Kidney glomerular epithelial cell (primary cell): ENCODE measurements at regions not wholly inside any gene's neighbourhood (a gene's known extent, or its start where the extent isn't known, plus 50 kb on each side); places are given as distances from the start of the nearest gene placed in this dataset.
A peak's percentile ranks its signal among the peaks of the same experiment; 100 is the strongest.
"Not testable (repeated sequence)": the region's sequence is repeated elsewhere in the genome, so short reads cannot be mapped to it uniquely, and the experiment has no call there.

Experiments
- DNase-seq: peaks from one replicate; lab custom pipeline; 2025; lab: John Stamatoyannopoulos, UW

DNA sequence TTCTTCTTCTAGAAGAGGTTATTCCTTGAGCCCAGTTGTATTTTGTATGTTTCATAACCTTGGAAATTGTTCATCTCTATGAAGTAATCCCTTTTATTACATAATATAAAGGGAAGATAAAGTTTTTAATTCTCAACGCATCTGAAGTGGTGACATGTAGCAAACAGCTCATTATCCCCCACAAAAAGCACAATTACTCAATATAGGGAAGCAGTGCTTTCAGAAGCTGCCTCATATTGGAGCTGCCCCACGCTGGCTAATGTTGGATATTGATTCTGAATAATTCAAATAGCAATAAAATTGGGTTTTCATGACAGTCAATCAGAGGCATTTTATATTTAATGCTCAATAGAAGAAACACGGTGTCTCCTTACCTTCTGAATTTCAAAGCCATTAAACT, 604.3 kb upstream of the RBFOX1 start:
- DNase-seq: no peak

DNA sequence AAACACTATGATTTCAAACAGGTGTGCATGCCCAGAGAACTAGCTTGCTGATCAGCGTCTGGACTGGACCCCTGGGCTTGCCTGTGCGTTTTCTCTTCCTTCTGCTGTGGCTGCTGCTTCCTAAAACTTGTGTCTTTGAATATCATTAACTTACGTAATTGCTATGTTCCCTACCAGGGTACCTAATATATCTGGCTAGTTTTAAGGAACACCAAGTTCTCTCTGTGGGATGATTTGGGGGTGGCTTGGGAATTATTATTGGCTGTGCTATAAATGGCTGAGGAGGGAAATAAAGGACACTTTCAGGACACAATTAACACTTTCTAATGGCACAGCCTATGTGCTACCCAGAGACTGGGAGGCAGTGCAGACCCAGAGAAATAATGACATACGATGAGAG, 606.0 kb upstream of the RBFOX1 start:
- DNase-seq: no peak

DNA sequence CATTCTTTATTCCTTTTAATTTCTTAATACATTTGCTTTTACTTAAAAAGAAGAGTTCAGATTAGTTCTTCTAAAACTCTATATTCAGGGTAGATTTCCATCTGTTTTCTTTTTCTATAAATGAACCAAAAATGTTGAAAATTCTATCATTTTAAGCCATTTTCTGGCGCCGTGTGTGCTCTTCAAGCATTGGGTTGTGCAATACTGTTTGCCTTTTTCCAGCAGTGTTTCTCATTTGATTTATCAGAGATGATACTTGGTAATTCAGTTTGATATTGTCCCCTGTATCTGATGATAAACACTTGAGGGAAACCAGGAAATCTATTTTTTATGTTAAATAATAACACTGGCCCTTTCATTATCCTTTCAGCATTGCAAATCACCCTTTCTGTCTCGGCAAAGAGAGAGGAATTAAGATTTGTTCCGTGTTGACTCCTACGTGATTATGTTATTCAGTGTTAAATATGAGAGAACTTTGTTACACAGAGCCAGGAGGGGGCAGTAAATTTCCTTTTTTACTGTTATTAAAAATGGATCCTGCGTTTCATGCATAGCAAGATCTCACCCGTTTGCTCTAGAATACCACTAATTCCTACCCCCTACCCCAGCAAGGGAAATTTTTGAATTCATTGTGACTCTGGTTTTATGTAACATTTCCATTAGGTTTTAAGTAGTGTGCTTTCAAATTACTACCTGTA, 606.9 kb upstream of the RBFOX1 start:
- peak; percentile 22 for DNase-seq

DNA sequence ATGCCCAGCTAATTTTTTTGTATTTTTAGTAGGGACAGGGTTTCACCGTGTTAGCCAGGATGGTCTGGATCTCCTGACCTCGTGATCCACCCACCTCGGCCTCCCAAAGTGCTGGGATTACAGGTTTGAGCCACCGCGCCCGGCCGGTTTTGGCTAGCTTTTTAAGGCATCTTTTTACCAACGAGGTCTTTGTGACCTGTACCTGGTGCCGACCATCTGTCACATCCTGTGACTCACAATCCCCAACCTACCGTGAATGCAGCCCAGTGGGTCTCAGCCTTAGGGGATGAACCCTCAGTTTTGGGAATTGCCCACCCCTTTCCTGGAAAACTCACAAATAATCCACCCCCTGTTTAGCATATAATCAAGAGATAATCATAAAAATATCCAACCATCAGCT, 607.4 kb upstream of the RBFOX1 start:
- not testable (repeated sequence) for DNase-seq

DNA sequence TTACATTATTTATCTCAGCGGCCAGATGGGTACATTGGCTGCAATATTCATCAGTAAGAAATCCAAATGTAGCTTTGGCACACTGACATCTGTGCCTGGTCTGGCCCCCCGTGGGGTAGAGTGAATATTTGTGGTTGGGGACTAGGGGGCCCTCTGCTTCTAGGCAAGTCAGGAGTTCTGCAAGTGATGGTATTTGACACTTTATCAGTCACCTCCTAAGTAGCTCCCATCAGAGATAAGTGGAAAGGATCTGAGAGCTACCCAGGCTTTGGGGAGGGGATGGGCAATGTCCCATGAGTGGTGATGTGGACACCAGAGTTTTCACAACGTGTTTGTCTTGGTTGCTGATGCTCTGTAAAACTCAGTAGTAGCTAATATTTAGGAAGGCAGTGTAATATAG, 609.9 kb upstream of the RBFOX1 start:
- no peak for DNase-seq

DNA sequence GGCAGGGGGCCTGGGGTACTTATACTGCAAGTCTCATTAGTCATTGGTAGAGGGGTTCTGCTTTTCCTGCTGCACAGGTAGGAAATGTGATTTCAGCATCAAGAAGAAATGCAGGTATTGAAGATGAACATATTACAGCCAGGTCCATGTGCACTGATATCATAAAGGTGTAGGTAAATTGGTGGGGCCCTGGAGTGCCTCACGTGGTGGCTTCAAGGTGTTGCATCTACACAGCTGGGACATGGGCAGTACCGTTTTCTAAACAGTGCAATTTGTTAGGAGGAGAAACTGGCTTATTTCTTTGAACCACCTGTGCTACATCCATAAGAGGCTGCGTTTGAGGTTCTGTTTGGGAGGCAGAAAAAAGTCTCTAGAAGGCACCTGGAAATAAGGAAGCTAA, 618.1 kb upstream of the RBFOX1 start:
- DNase-seq: no peak

DNA sequence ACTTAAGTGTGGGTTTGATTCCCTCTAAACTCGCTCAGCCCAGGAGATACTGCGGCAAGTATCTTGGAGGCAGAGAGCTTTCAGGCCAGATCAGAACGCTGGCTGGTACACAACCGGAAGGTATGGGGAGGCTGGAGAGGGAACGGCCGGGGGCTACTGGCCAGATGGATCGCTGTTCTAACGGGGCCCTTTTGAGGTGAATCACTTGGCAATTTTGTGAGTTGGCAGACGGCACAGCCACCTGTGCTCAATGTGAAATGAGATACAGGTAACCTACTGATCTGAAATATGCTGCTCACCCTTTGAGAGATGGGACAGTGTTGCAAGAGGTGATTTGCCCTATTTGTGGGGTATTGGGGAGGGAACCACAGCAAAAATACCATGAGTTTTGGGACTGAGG, 622.9 kb upstream of the RBFOX1 start:
- no peak for DNase-seq

DNA sequence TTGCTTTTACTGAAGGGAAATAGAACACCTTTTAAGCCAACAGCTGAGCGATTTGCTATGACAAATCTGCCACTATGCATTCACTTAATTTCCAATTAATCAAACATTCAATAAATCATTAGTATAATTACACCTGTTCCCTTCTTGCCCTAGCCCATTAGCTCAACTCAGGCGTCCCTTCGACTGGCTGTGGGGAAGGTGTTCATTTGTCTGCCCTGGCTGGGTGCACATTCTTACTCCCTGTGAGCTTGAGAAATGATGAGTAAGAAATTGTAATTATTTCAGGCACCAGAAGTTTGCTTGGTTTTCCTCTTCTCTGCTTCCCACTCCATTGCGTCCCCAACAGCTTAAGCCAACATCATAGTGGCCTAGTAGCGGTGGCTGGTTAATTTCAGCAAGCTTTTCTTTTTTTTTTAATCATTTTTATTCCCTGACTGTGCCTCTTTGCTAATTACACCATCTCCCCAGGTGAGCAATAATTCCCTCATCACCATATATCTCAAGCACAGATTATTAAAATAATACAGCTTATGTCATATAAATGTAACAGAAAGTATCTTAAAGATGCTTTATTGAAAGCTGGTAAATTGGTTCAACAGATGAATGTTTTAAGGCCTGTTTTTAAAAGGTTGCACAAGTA, 623.9 kb upstream of the RBFOX1 start:
- no peak for DNase-seq

DNA sequence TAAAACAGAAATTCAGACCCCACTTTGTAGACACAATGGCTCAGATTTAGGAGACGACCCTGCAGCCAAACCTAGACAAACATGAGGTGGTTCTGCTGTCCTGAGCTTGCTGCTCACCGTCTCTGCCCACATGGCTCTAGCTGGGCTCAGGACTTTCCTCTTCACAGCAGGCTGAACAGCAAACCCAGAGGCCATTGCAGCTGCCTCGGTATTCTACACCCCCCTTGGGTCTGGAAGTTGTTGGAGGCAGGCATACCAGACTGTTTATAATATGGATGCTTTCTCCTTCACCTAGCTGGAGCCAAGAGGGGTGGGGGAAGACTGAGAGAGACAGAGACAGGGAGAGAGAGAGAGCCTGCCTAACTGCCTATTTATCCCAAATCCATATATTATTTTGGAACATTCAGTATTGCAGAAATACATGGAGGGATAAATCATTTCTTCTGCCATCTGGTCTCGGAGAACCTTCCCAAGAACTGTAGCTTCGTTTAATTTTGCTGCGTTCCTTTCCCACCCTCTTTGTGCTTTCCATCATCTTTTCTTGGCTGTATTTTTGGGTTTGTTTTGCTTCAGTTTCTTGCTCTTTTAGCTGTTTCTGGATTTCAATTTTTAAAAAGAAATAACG, 628.2 kb upstream of the RBFOX1 start:
- no peak for DNase-seq

DNA sequence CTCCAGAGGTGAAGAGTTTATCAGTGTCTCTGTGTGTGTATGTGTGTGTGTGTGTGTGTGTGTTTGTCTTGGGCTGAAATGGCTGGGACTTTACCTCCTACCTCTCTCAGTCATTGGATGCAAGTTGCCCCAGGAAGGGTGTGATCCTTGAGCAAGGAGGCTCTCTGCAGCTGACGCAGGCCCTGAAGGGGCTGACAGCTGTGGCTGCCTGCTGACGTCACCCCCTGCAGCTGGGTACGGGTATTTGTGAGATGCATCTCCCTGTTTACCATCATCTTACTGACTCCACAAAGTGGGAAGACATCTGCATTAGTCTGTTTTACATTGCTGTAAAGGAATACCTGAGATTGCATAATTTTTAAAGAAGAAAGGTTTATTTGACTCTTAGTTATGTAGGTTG, 631.5 kb upstream of the RBFOX1 start:
- no peak for DNase-seq

DNA sequence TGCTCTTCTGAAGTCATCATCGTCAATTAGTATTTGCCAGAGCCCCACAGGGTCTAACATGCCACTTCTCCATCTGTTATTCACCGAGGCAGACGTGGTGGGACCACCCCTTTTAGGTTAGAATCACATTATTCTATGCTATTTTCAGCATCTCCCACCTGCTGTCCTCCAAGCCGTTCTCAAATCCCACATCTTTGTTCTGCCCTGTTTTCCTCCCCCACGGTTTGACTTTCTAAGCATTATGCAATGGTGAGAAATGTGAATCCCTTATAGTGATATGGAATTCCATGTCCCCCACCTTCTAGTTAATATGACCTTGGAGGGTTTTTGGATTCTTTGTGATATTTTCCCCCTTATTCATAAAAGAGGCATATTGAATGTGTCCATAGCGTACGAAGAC, 634.1 kb upstream of the RBFOX1 start:
- no peak for DNase-seq

DNA sequence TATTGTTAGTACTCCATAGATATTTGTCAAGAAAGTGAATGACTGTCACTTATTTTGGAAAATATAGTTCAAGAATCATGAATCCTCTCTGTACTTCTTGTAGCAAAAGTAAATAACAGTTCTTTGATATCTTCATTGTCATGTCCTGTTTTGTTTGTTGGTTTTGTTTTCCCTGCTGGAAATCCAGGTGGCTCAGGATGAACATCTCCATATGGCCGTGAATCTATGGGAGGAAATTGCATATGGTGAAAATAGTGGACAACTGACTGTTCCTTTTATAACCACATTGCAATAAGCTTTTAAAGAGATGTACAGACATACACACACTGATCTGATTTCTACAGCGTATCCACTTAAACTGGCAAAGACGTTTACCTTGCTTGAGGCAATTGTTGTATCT, 637.0 kb upstream of the RBFOX1 start:
- no peak for DNase-seq

DNA sequence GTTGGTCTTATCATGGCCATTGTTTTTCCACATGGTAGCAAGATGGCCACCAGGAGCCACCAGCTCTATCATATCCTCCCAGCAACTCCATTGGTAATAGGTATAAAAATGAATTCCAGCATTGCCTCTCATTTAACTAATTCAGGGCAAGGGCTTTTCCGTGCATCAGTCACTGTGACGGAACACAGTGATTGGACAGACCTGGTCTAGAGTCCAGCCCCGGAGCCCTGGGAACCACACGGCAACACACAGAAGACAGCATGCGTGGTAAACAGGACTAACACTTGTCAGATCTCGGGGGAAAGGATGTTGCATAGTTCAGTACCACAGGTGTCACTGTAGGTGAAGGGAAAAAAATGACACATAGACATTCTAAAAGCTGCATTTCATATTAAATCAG, 638.0 kb upstream of the RBFOX1 start:
- no peak for DNase-seq

DNA sequence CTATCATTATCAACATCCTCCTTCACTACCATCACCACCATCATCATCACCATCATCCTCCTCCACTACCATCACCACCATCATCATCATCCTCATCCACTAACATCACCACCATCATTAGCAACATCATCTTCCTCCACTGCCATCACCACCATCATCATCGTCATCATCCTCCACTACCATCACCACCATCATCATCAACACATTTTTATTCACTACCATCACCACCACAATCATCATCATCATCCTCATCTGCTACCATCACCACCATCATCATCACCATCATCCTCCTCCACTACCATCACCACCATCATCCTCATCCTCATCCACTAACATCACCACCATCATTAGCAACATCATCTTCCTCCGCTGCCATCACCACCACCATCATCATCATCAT, 639.2 kb upstream of the RBFOX1 start:
- DNase-seq: not testable (repeated sequence)

DNA sequence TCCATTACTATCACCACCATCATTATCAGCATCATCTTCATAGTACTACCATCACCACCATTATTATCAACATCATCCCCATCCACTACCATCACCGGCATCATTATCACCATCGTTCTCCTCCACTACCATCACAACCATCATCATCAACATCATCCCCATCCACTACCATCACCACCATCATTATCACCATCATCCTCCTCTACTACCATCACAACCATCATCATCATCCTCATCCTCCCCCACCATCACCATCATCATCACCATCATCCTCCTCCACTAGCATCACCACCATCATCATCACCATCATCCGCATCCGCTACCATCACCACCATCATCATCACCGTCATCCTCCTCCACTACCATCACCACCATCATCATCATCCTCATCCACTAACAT, 639.8 kb upstream of the RBFOX1 start:
- no peak for DNase-seq

DNA sequence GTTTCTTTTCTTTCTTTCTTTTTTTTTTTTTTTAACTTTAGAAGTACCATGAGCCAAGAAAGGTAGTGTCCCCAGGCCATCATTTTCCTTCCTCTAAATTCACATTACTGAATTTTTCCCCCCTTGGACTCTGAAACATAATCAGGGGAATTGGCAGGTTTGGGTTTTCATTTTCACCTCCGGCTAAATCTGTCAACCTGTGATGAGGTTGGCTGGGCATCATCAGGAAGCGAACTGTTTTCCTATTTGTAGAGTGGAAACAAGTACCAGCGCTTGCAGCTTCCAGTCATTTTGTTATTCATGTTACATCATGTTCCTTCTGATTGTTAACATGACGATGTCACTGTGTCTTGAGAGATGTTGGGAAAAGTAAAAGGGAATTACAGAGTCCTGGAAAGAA, 641.9 kb upstream of the RBFOX1 start:
- DNase-seq: no peak

DNA sequence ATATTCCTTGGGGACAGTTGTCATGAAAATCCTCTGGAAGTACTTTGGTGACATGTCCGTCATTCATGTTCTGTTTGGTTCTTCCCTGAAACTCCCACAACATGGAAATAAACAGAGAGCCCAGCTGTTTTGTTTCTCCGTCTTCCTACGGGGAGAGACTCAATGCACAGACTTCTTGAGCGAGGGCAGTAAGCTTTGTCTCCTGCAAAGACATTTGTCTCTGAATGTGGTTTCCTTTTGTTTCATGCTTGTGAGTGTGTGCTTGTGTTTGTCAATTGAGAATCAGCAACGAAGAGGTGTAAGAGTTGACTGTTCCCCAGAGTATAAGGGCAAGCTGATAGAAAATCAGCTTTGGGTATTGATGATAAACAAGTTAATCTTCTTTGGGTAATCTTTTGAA, 643.0 kb upstream of the RBFOX1 start:
- no peak for DNase-seq

DNA sequence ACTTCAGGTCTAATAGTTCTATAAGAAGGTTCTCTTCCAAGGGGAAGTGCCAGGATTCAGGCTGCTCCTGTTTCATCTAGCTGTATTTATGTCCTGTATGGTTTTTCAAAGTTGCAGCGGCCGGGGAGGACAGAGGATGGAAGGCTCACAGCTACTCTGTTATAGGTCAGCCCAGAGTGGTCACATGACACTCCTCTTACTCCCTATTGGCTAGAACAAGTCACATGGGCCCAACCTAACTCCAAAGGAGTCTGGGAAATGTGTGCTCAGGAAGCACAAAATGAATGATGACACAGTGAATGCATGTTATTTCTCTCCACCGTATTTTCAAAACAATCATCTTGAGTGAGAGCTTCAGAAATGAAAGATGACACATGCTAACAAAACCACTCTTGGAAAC, 645.1 kb upstream of the RBFOX1 start:
- no peak for DNase-seq

DNA sequence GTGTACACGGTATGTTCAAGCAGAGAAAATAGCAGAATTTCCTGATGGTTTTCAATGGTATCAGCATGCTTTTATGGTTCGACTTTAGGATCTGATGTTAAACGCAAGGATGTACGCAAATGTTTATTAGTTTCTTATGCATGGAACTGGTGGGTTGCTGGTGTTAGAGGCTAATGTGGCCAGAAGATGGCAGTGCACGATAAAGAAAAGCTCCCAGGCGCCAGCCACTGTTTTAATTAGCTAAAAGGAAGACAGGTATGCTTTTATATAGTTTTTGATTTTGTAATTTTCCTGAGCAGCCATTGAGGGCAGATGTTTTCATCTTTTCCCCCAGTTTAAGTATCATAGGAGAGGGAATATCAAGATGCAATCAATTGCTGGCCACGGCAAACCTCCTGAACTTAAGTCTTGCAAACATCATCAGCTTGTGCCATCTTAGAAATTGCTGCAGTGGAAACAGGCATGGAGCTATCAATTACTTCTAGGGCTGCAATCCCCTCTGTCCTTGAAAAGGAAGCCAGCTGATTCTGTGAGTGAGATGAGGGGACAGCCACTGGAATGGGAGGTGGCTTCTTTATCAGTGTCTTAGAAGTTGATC, 648.5 kb upstream of the RBFOX1 start:
- DNase-seq: peak; percentile 41

DNA sequence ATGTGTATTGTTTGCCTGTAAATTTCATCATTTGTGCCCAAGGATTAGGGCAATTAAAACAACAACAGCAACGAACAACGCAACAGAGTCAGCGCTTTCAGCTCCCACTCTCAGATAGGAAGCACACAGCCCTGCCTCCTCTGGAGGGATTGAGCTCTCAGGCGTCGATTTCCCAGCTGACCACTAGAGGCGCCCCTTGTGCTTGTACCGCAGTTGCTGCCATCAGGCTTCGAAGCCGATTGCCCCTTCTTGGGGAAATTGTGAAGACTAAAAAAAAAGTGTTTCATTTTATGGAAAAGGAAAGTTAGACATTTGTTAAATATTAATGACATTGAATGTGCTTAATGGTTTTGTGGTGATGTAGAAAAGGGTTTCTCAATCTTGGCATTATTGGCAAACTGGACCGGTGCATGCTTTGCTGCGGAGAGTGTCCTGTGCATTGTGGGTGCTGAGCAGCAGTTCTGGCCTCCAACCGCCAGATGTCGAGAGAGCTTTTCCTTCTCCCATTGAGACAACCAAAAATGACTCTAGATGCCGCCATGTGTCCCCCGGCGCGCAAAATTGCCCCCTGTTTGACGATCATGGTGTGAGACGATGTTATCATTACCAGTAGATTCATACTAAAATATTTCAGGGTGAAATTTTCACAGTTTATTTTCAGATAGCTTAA, 650.4 kb upstream of the RBFOX1 start:
- DNase-seq: no peak

DNA sequence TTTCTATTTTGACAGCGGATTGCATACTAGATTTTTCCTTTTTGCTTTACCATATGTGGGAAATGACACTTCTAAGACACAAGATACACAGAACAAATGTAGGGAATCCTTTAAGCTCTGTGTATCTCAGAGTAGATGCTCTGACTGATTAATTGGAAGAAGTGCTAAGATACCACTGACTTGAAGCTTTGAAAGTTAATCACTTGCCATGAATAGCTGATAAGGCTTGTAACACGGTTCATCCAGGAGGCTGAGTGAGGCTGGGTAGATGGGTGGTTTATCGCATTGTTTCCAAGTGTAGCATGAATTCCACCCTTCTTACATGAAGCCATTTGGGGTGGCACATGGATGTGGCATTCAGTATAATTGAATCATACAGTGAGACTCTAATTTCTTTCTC, 654.1 kb upstream of the RBFOX1 start:
- no peak for DNase-seq

DNA sequence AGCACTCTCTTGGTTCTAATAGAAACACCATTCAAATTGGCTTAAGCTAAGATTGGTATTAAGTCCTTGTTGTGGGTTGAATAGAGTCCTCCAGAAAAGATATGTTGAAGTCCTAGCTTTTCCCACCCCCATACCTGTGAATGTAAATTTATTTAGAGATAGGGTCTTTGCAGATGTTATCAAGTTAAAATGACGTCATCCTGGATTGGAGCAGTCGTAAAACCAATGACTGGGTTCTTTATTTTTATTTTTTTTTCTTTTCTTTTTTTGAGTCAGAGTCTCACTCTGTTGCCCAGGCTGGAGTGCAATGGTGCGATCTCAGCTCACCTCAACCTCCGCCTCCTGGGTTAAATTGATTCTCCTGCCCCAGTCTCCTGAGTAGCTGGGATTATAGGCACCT, 658.6 kb upstream of the RBFOX1 start:
- no peak for DNase-seq

DNA sequence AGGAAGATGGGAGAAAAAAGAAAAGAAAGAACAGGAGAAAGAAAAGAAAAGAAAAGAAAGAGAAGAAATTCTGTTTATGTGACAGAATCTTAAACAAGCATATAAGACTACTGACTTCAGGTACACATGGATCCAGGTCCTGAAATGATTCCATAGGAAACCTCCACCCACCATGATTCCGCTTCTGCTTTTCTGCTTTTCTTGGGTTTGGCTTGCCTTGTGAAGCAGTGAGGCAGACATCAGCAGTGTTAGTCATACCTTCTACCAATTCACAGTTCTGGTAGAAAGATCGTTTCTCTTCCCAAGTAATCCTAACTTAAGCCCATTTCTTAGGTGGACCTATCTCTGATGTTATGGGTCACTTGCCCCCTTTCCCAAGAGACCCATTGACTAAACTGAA, 660.1 kb upstream of the RBFOX1 start:
- DNase-seq: no peak
